ENCODE measurements at regions not wholly inside any gene's neighbourhood (a gene's known extent, or its start where the extent isn't known, plus 50 kb on each side); places are given as distances from the start of the nearest gene placed in this dataset.

DNA sequence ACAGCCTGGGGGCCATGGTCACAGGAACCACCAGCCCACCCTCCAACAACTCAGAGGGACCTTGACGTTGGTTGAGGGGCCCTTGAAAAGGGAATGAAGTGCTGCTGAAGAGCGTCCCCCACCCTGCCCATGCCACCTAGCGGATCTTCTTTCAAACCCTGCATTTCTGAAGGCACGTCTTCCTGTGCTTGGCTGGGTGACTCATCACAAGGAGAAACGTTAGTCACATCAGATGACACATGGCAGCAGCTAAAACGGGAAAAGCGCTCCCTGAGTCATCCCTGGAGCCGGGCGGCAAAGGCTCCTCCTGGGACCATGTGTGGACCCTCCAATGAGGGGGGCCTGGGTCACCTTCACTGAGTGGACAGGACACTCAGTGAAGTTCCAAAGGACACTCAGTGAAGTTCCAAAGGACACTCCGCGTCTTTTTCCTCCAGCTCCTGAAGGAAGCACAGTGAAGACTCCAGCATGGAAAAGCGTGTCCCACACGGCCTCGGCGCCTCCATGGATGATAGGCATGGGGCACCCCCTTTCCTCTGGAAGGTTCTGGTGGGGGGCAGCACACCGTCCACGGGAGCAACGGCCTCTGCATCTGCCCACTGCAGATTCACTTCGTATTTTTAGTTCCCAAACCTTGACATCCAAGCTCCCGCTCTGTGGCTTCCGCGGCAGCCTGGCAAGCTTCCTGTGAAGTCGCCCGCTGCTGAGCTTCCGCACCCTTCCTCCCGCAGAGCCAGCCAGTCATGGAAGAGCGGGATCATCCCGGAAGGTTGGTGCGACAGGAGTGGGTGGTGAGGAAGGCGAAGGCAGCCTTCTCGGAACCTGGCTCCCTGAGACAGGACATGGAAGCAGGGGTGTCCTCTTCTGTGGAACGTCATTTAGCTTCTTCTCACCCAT is 383.4 kb downstream of the VRK1 start:
- Histone ChIP-seq H3K27ac (ENCODE audit: low read length) (no peak overlapping the region), H3K4me3 (ENCODE audit: low read length) (no peak overlapping the region), H3K9ac (ENCODE audit: low read depth, low read length) (no peak overlapping the region), H3K9me3 (ENCODE audit: insufficient read depth, low read depth, low read length) (no peaks in the 10 kb centered on the region), H3K4me1 (ENCODE audit: insufficient read depth, low read length) (no peaks in the 10 kb centered on the region), H3K27me3 (ENCODE audit: insufficient read depth, low read length) (no peaks in the 10 kb centered on the region), H3K36me3 (ENCODE audit: insufficient read depth, low read depth, low read length) (no peaks in the 10 kb centered on the region)

DNA sequence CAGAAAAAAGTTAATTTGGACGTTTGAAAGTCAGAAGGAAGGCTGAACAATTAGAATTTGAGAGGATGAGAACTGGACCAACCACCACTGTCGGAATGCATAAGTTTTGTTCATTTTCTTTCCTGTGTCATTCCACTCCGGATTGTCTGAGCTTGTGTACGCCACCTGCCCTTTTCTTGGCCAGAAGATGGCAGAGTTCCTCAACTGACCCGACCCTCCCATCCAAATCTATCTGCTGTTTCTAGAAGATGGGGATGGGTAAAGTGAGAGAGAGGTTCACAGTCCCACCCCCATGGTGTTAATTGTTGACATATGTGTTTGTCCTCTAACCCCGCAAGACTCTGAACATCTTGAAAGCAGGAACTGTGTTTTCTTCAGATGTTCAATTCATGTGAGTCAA is 388.0 kb downstream of the VRK1 start:
- Histone ChIP-seq H3K4me1 (ENCODE audit: insufficient read depth, low read length) (no peaks in the 10 kb centered on the region), H3K27me3 (ENCODE audit: insufficient read depth, low read length) (no peaks in the 10 kb centered on the region), H3K9me3 (ENCODE audit: insufficient read depth, low read depth, low read length) (no peaks in the 10 kb centered on the region), H3K4me3 (ENCODE audit: low read length) (no peak overlapping the region), H3K36me3 (ENCODE audit: insufficient read depth, low read depth, low read length) (no peaks in the 10 kb centered on the region), H3K27ac (ENCODE audit: low read length) (no peak overlapping the region), H3K9ac (ENCODE audit: low read depth, low read length) (no peak overlapping the region)

DNA sequence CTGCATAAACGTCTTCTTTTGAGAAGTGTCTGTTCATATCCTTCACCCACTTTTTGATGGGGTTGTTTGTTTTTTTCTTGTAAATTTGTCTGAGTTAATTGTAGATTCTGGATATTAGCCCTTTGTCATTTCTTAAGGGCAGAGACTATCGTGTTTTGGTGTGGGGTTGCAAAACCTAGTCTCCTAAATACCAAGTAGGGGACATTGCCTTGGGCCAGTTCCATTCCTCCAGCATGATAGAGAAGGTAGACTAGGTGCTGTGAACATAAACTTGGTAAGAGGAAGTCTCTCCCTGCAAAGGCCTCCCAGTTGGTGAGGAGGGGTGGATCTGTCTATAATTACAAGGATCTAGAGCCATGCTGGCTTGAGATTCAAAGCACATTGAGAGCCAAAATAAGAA is 390.7 kb downstream of the VRK1 start:
- no peaks in the 10 kb centered on the region for H3K27me3 ChIP-seq (ENCODE audit: insufficient read depth, low read length)
- no peaks in the 10 kb centered on the region for H3K4me1 ChIP-seq (ENCODE audit: insufficient read depth, low read length)
- H3K27ac ChIP-seq (ENCODE audit: low read length): no peak overlapping the region

DNA sequence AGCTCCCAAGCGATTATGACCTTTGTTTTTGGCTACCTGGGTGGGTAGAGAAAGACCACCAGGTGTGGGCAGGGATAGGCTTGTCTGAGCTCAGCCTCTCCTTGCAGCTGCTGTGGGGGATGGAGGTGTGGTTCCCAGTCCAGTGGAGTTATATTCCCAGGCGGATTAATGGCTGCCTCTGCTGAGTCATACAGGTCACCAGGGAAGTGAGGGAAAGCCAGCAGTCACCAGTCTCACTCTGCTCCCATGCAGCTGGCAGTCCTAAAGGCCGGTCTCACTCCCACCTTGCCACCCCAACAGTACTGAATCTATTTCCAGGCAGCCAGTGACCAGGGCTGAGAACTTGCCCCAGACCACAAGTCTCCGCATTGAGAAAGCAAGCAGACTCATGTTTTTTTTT is 399.2 kb downstream of the VRK1 start:
- no peaks in the 10 kb centered on the region for H3K4me1 ChIP-seq (ENCODE audit: insufficient read depth, low read length)
- no peak overlapping the region for H3K4me3 ChIP-seq (ENCODE audit: low read length)
- no peak overlapping the region for H3K27ac ChIP-seq (ENCODE audit: low read length)
- H3K27me3 ChIP-seq (ENCODE audit: insufficient read depth, low read length): no peaks in the 10 kb centered on the region
- no peaks in the 10 kb centered on the region for H3K9me3 ChIP-seq (ENCODE audit: insufficient read depth, low read depth, low read length)
- H3K36me3 ChIP-seq (ENCODE audit: insufficient read depth, low read depth, low read length): no peaks in the 10 kb centered on the region
- H3K9ac ChIP-seq (ENCODE audit: low read depth, low read length): no peak overlapping the region

More for the DNA sequence above, 390.7 kb downstream of the VRK1 start:
- Histone ChIP-seq H3K4me3 (ENCODE audit: low read length) (no peak overlapping the region), H3K9me3 (ENCODE audit: insufficient read depth, low read depth, low read length) (no peaks in the 10 kb centered on the region), H3K9ac (ENCODE audit: low read depth, low read length) (no peak overlapping the region), H3K36me3 (ENCODE audit: insufficient read depth, low read depth, low read length) (no peaks in the 10 kb centered on the region)

DNA sequence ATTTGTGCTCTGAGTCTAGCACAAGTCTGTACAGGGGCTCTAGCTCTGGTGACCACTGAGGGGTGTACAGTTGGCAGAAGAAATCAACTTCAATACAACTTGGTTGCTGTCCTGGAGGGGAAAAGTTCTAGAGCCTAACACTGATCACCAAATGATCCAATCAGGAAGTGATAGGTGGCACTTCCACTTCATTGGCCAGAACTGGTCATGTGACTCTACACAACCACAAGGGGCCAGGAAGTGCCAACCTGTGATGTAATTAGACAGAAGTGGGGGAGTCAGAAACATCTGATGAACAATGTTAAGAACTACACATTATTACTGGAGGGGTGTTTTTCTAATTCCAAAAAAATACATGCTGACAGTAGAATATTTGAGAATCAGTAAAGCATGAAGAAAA is 401.6 kb downstream of the VRK1 start:
- no peaks in the 10 kb centered on the region for H3K9me3 ChIP-seq (ENCODE audit: insufficient read depth, low read depth, low read length)
- H3K27me3 ChIP-seq (ENCODE audit: insufficient read depth, low read length): no peaks in the 10 kb centered on the region
- no peak overlapping the region for H3K9ac ChIP-seq (ENCODE audit: low read depth, low read length)
- H3K27ac ChIP-seq (ENCODE audit: low read length): no peak overlapping the region
- H3K36me3 ChIP-seq (ENCODE audit: insufficient read depth, low read depth, low read length): no peaks in the 10 kb centered on the region
- H3K4me1 ChIP-seq (ENCODE audit: insufficient read depth, low read length): no peaks in the 10 kb centered on the region
- no peak overlapping the region for H3K4me3 ChIP-seq (ENCODE audit: low read length)

DNA sequence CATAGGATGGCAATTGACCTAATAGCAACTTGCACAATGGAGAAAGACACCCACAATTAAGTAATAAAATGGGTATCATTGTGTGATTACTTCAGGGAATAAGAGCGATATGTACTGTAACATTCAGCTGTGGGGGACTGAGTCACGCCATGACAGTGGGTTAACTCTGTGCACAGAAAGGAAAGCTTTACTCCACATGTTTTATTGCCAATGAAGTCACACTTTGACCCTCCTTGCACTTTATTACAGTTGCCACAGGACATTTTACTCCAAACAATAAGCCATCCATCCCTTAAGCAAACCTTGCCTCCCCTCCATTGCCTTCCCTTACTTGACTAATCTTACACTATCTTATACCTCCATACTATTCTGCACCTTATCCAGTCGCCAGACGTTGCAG is 403.1 kb downstream of the VRK1 start:
- no peak overlapping the region for H3K9ac ChIP-seq (ENCODE audit: low read depth, low read length)
- no peaks in the 10 kb centered on the region for H3K4me1 ChIP-seq (ENCODE audit: insufficient read depth, low read length)
- H3K4me3 ChIP-seq (ENCODE audit: low read length): no peak overlapping the region
- H3K27me3 ChIP-seq (ENCODE audit: insufficient read depth, low read length): no peaks in the 10 kb centered on the region
- no peaks in the 10 kb centered on the region for H3K9me3 ChIP-seq (ENCODE audit: insufficient read depth, low read depth, low read length)
- H3K27ac ChIP-seq (ENCODE audit: low read length): no peak overlapping the region
- no peaks in the 10 kb centered on the region for H3K36me3 ChIP-seq (ENCODE audit: insufficient read depth, low read depth, low read length)

DNA sequence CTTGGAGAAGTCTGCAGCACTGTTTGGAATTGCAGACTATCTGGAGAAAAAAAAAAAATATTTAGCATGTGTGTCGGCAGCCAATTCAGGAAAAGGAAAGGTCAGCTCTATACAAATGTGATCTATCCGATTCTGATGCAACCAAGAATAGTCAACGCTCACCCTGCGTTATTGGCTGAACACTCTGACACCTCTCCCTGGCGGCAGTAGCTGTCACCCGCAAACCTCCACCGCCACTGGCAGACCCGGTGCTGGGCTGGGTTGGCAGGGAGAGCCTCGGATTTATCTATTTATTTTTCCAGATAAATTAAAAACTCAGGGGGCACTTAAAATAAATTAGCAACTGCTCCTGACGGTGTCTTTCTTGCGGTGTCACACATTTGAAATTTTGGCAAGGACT is 409.7 kb downstream of the VRK1 start:
- Histone ChIP-seq H3K36me3 (ENCODE audit: insufficient read depth, low read depth, low read length) (no peaks in the 10 kb centered on the region), H3K4me1 (ENCODE audit: insufficient read depth, low read length) (no peaks in the 10 kb centered on the region), H3K27ac (ENCODE audit: low read length) (no peak overlapping the region), H3K9me3 (ENCODE audit: insufficient read depth, low read depth, low read length) (no peaks in the 10 kb centered on the region), H3K27me3 (ENCODE audit: insufficient read depth, low read length) (no peaks in the 10 kb centered on the region), H3K4me3 (ENCODE audit: low read length) (no peak overlapping the region), H3K9ac (ENCODE audit: low read depth, low read length) (no peak overlapping the region)

DNA sequence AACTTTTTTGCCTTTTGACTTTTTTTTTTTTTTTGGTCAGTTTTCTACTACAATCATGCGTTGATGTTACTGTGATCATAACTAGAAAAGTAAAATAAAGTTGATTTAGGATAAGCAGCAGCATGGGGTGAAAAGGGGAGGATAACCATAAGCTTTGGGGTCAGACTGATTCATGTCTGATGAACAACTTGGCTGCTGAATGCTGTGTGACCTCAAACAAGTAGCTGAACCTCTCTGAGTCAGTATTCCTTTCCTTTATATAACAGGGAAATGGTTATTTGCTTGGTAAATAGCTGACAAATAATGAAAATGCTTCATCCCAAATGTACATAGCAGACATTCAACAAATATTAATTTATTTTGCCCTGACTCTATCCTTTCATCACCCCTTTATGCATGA is 413.0 kb downstream of the VRK1 start:
- no peak overlapping the region for H3K4me3 ChIP-seq (ENCODE audit: low read length)
- no peaks in the 10 kb centered on the region for H3K4me1 ChIP-seq (ENCODE audit: insufficient read depth, low read length)
- H3K9ac ChIP-seq (ENCODE audit: low read depth, low read length): no peak overlapping the region
- H3K27me3 ChIP-seq (ENCODE audit: insufficient read depth, low read length): no peaks in the 10 kb centered on the region
- H3K9me3 ChIP-seq (ENCODE audit: insufficient read depth, low read depth, low read length): no peaks in the 10 kb centered on the region
- no peaks in the 10 kb centered on the region for H3K36me3 ChIP-seq (ENCODE audit: insufficient read depth, low read depth, low read length)
- no peak overlapping the region for H3K27ac ChIP-seq (ENCODE audit: low read length)

DNA sequence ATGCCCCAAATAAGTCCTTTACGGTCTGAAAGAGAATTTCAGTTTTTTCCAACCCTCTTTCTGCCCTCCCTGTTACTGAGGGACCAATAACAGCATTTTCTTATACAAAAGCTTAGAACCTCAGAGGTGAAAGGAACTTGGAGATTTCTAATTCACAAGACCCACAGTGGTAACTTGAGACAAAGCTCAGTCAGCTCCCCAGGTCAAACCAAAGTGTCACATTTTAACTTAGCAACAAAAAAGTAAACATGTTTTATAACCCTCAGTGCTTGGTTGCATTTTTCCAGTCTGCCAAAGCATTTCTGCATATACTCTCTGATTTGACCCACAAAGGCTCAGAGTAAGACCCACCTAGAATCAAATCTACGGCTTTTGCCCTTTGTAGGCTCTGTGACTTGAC is 415.2 kb downstream of the VRK1 start:
- H3K4me1 ChIP-seq (ENCODE audit: insufficient read depth, low read length): peaks cover 9% of the 10 kb centered on the region; the same call in 1 of the 2 replicates
- H3K27ac ChIP-seq (ENCODE audit: low read length): no peak overlapping the region
- H3K36me3 ChIP-seq (ENCODE audit: insufficient read depth, low read depth, low read length): no peaks in the 10 kb centered on the region
- H3K27me3 ChIP-seq (ENCODE audit: insufficient read depth, low read length): peaks cover 3% of the 10 kb centered on the region
- H3K9ac ChIP-seq (ENCODE audit: low read depth, low read length): no peak overlapping the region
- H3K9me3 ChIP-seq (ENCODE audit: insufficient read depth, low read depth, low read length): no peaks in the 10 kb centered on the region
- no peak overlapping the region for H3K4me3 ChIP-seq (ENCODE audit: low read length)

DNA sequence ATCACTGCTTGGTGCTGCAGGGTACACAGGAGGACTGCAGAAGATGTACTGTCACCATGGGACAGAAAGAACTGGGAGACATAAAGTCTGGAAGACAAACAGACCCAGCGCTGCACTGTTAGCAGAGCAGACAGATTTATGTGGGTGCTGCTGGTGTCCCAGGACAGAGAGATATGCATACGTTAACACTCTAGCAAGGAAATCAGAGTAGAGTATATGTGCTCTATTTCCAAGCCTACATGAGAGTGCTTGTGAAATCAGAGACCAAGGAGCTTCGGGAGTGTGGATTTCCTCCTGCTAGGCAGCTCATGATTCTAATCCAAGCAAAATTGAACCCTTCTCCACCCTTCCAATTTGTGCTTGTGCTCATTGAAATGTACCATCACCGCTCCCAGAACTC is 416.5 kb downstream of the VRK1 start:
- Histone ChIP-seq H3K4me3 (ENCODE audit: low read length) (no peak overlapping the region), H3K27ac (ENCODE audit: low read length) (no peak overlapping the region), H3K36me3 (ENCODE audit: insufficient read depth, low read depth, low read length) (no peaks in the 10 kb centered on the region), H3K27me3 (ENCODE audit: insufficient read depth, low read length) (peaks cover 8% of the 10 kb centered on the region), H3K4me1 (ENCODE audit: insufficient read depth, low read length) (peaks cover 10% of the 10 kb centered on the region; the same call in 1 of the 2 replicates), H3K9ac (ENCODE audit: low read depth, low read length) (no peak overlapping the region), H3K9me3 (ENCODE audit: insufficient read depth, low read depth, low read length) (no peaks in the 10 kb centered on the region)

DNA sequence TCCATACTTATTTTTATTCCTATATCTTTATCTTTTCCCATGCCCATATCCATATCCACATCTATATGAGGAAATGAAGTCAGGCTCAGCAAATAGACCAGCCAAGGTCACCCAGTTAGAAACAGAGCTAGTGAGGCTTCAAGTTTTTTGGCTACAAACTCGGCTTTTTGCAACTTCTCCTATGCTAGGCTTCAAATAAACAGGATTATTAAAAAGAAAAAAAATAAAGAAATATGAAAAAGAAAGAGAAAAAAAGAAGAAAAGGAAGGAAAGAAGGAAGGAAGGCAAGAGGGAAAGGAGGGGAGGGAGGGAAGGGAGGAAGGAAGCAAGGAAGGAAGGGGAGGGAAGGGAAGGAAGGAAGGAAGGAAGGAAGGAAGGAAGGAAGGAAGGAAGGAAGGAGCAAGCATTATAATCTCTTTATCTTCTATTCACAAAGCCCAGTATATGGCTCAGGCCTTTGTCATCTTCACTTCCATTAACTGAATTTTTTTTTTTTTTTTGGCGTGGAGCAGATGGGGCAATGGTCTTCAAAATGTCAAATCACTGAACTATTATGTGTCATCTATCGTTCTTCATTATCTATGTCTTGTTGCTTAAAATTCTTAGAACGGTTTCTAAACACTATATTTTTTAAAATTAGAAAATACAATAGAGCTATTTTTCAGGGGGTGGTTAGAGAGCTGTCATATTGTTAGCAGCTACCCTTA is 418.2 kb downstream of the VRK1 start:
- H3K9ac ChIP-seq (ENCODE audit: low read depth, low read length): no peak overlapping the region
- H3K4me1 ChIP-seq (ENCODE audit: insufficient read depth, low read length): peaks cover 10% of the 10 kb centered on the region; the same call in 1 of the 2 replicates
- H3K36me3 ChIP-seq (ENCODE audit: insufficient read depth, low read depth, low read length): no peaks in the 10 kb centered on the region
- no peaks in the 10 kb centered on the region for H3K9me3 ChIP-seq (ENCODE audit: insufficient read depth, low read depth, low read length)
- no peak overlapping the region for H3K4me3 ChIP-seq (ENCODE audit: low read length)
- H3K27me3 ChIP-seq (ENCODE audit: insufficient read depth, low read length): peaks cover 25% of the 10 kb centered on the region
- no peak overlapping the region for H3K27ac ChIP-seq (ENCODE audit: low read length)
